ENCODE measurements at regions not wholly inside any gene's neighbourhood (a gene's known extent, or its start where the extent isn't known, plus 50 kb on each side); places are given as distances from the start of the nearest gene placed in this dataset.
"Not testable (repeated sequence)": the region's sequence is repeated elsewhere in the genome, so short reads cannot be mapped to it uniquely, and the experiment has no call there.

DNA sequence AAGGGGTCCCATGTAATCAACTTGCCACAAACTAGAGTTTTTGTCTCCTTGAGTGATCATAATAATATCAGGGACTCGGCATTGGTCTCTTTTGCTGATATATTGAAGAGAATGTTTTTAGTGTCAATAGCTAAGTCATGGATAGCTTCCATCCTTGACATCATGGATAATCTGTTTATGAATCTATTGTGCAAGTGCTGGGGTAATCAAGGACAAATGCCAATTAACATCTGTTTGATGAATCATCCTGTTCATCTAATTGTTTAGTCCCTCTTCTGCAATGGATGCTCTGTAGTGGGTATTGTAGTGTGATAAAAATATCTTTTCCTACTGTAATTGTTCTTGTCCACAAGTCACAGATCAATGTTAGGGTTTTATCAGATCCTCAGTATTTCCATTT, 607.5 kb upstream of the SEMA6A start:
- no peak for DNase-seq

DNA sequence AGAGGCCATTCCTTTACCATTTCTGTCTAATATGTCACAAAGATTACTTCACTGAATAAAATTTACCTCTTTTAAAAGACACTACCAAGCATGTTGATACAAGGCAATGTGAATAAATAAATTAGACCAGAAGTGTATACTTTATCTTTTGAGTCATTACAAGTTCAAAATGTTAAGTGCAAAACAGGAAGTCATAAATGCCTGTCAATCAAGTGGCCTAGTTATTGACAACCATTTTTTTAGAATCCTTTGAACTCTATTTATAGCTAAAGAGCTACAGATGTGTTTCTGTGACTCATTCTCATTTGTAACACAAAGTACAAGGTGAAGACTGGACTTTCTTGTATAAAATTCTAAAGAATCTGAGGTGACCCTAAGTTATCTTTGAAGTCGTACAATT, 602.7 kb upstream of the SEMA6A start:
- DNase-seq, result no peak

DNA sequence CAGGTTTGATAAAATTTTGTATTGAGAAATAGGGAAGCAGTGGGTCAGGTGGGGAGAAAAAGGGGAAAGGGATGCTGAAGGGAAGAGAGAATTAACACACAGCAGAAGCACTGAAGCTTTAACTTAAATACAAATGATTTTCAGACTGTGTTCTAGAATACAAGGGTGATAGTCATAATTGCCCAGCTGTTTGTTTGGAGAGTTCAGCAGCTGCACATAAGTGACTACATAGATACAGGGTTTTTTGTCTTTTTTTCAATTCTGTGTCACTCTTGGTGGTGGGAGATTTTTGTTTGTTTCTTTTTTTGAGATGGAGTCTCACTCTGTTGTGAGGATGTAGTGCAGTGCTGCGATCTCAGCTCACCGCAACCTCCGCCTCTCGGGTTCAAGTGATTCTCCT, 590.4 kb upstream of the SEMA6A start:
- no peak for DNase-seq

DNA sequence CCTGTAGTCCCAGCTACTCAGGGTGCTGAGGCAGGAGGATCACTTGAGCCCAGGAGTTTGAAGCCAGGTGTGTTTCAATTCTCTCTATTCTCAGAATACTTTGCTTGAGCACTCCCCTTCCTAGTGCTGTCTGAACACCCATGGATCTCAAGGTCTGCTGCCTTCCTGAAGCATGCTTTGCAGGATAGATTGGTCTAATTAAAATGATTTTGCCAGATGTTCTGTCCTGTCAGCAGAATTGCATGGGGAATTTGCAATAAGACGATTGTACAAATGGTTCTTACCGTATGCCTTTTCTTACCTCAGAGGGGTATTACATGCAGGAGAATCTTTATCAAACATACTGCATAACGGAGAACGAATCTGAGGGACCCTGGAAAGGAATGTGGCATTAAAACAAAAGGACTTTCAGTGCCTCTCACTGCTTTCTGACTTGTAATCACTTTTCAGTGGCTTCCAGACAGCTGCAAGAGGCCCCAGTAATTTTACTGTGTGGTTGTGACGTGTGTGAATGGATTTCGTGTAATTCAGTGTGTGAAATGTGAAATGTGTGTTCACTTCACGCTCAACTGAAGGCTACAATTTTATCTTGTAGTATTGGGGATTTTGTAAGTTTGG, 587.2 kb upstream of the SEMA6A start:
- no peak for DNase-seq

DNA sequence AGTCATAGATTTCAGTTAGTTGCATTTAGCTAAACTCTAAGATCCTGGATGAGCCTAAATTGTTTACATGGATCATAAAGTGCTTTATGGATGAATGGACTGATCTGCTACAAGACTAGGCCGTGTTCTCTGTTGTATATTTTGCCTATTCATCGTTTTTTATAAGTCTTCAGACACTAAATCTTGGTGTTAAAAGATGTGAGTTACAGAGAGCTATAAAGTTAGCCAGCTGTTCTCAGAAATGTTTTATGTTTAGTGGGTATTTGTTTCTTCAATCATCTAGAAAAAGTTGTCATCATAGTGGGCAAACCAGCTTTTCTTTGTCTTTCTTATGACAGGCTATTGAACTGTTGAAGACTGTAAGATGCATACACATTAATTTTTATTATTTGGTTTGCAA, 585.8 kb upstream of the SEMA6A start:
- DNase-seq, result no peak

DNA sequence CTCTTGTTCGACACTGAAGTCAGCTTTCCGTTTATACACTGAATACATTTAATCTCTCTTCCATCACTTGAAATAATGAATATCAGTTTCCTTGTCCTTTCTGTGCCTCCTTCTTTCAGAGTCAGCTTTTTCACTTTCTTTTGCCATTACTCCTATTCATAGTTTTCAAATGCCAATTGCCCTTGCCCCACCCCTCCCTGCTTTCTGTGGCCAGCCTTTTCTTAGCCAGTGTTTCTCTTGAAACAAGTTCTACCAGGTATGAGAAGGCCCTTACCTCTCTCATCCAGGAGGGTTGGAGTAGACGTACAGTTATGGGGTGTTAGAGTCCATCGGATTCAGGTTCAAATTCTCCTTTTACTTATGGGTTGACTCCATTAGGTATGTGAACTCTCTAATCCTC, 574.7 kb upstream of the SEMA6A start:
- DNase-seq, result no peak

DNA sequence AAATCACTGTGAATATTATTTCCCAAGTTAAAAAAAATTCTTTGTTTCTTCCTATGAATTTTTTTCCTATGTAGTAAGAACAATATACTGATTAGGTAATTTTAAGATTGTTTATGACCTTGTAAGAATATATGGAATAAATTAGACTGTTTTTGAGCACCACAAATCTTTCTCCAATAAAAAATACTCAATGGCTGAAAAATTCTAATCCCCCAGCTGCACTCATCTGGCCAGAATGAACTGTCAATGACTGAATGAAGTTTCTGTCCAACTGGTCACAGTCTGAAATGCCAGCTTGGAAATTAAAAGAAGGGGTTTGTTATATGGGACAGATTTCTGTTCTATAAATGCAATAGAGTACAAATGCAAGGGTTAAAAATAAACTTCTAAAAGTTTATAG, 569.5 kb upstream of the SEMA6A start:
- DNase-seq, result no peak

DNA sequence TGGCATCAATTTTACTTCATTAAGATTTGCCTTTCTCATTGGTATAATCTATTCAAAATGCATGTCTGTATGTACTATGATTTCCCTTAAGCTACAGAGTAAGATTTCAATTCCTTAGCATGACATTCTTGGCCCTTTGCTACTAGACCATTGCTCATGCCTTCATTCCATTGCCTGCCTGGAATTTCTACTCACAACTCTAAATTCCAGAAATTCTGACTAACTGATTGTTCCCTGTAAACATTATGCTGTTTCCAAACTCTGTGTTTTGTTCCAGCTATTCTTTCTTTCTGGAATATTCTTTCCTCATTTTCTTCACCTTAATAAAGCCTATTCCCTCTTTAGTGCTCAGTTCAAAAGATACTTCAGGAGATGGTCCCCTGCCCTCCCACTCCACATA, 568.8 kb upstream of the SEMA6A start:
- no peak for DNase-seq

DNA sequence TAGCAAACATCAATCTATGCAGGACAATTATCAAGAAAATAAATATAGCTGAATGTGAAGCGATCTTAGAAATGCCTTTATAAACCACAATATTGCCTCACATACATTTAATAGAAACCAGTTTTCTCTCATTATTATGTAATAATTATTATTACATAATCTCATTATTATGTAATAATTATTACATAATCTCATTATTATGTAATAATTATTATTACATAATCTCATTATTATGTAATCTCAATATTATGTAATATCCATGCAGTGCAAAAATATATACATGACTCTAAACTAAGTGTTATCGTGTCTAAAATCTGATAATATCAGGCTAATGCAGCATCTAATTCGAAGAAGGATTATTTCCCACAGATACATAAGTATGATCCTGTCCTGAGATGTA, 563.9 kb upstream of the SEMA6A start:
- no peak for DNase-seq

DNA sequence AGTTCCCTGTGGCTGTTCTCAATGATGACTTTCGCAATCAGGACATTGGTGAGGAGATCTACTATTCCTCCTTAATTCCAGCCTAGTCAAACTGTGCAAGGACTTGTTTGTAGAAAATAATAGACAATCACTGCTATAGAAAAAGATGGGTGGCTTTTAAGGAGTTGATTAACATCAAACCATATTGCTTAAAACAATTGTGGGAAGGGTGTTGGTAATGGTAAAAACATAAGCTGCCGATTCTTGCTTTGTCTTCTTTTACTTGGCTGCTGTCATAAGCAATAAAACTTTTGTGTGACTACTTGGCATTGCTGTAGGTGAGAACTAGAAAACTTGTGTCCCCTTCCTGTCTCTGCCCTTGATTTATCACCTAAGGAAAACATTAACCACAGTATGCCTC, 561.2 kb upstream of the SEMA6A start:
- DNase-seq, result no peak

DNA sequence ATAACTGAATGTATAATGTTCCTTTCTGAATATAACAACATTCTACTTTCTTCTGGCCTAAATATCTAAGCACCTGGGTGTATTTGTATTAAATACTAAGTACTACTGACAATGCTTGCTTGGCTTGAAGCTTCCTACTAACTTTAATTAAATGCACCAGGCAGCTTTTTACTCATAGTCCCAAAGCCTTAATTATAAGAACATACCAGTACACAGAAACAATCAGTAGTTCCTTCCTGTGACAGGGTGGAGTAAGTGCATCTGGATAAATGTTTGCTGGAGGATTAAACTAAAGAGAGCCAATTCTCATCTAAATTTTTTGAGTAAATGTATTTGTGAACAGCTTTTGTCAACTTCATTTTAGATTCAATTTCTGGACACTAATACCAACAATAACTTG, 558.6 kb upstream of the SEMA6A start:
- no peak for DNase-seq

DNA sequence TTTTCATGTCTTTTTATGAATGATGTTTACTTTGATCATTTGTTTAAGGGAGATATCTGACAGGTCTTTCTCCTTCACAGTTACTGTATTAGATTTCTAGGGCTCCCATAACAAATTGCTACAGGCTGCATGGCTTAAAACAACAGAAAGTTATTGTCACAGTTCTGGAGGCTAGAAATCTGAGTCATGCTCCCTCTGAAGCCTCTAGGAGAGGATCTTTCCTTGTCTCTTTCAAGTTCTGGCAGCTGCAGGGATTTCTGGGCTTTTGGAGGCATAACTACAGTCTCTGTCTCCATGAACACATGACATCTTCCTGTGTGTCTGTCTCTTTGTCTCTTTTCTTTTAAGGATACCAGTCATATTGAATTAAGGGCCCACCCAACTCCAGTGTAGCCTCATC, 557.3 kb upstream of the SEMA6A start:
- no peak for DNase-seq

DNA sequence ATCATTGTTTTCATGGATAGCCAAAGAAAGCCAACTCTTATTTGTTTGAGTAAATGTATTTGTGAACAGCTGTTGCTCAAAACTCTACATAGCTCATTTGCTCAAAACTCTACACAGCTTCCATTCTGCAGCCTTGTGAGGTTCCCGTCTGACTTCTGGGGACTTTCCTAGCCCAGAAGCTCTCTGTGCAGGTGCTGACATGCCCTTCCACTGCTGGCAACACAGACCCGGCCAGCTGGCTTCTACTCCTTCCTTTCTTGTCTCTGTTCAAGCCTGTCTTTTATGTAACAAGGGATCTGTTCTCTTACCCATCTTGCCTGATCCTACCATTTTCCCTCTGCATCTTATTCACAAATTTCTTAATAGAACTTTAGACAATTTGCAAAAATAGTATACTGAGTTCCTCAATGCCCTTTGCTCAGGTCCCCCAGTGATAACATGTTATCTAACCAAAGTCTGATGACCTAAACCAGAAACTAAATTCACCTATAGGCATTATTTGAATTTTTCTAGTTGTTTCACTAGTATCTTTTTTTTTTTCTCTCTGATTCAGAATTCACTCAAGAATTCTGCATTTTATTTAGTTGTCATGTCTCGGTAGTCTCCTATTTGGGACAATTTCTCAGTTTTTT, 556.5 kb upstream of the SEMA6A start:
- DNase-seq, result no peak

DNA sequence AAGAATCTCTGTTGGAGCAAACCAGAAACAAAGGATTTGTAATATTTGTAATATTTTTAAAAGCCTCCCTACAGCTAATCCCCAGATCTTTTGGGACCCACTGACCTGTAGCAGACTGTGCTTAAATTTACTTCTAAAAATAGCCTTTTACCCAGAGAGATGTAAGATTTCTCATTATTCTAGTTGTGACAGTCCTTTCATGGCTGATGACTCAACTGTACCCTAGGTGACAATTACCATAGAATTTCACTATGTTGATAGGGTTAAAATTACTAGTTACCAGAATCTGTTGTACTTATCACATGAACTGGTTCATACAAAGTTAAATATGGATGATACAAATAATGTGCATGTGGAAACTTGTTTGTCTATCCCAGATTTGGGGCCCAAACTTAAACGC, 543.9 kb upstream of the SEMA6A start:
- DNase-seq, result no peak

DNA sequence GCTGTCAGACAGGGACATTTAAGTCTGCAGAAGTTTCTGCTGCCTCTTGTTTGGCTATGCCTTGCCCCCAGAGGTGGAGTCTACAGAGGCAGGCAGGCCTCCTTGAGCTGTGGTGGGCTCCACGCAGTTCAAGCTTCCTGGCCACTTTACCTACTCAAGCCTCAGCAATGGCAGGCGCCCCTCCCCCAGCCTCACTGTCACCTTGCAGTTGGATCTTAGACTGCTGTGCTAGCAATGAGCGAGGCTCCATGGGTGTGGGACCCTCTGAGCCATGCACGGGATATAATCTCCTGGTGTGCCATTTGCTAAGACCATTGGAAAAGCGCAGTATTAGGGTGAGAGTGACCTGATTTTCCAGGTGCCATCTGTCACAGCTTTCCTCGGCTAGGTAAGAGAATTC, 542.7 kb upstream of the SEMA6A start:
- DNase-seq, result not testable (repeated sequence)

DNA sequence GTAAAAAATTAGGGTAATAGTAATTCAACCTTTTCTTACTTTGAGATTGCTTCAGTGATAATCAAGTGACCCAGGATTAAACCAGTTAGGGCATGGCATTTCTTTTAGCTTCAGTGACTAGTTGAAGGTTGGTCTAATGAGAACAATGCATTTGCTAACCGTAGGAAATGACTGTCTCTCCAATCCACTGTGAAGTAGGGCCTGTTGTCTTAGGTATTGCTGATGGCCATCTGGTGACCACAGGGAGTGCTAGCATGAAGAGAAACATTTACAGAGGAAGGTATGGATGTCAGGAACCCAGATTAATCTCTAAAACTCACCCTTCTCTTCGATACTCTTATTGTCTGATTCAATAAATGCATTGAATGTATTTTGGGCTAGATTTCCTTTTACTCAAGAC, 535.9 kb upstream of the SEMA6A start:
- no peak for DNase-seq

DNA sequence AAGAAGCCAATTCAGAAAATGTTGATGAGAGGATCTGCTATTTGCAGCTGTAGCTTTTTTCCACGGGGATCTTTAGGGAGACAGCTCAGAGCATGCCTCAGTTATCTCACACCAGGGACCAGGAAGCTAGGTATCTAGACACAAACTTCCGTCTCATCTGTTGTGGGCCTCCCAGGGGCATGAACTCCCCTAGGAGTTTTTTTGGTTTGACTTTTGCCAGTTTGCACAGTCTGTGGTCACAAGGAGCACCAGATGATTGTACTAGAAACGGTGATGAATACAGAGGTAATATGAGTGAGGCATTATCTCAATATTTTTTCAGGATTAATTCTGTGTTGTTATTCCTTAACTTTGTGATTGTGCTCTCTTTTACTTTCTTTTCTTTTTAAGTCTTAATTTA, 533.2 kb upstream of the SEMA6A start:
- DNase-seq, result no peak

DNA sequence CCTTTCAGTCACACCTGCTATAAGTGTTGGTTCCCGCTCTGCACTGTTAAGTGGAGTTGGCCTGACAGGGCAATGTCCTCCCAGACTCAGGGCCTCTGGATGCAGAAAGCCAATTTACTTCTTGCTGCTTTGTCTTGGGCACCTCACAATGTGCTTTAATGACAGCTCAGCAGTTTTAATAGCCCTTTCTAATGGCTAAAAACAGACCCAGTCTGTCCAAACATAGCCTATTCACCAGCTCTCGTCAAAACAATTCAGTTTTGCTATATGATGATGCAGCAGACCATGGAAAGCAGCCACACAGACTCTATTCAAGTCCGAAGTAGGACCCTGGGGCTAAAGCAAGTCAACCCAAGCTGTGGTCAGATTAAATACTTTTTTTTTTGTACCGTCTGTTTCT, 529.1 kb upstream of the SEMA6A start:
- DNase-seq, result no peak

DNA sequence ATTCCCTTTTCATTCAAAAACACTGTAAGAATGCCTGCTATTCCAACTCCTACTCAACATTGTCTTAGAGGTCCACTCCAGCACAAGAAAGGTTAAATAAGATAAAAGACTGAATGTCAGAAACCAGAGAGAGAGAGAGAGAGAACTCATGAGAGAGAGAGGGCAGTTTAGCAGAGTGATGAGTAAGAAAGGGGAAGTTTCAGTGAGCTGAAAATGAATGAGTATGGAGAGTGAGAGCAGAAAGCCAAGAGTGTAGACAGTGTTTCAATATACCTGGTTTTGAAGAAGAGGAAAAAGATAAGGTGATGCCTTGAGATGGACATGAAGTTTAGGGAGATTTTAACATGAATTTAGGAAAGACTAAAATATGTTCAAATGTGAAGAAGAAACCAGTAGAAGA, 528.0 kb upstream of the SEMA6A start:
- DNase-seq, result no peak

DNA sequence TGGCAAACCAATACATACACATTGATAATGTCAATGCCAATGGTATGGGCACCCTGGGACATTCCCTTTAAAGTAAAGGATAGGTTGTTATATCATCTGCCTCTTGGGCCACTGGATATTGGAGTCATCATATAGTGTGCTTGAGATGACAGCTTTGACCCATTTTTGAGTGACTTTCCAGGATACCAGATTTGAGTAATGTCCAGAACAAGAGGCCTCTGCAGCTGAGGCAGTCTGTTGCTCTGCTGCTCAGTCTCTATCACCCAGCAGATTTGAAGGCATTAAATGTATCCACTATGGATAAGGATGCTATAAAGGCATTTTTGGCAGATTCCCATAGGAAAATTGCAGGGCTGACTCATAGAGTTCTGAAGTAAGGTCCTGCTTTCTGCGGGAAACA, 525.6 kb upstream of the SEMA6A start:
- DNase-seq, result no peak

DNA sequence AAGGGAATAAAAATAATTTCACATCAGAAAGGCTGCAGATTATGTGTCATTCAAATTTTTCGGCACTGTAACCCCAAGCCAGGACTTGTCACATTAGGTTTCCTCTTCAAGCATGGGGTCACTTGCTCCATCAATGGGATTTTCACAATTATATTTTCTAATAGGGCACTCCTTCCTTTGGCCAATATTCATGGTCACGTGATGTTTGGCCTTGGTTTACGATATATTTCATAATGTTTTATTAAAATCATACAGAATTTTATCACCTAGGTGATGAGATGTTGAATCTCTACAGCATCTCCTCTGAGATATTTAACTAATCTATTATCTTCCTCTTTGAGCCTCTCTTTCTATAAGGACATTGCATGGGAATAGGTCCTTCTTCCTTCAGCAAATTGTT, 523.5 kb upstream of the SEMA6A start:
- DNase-seq, result no peak

DNA sequence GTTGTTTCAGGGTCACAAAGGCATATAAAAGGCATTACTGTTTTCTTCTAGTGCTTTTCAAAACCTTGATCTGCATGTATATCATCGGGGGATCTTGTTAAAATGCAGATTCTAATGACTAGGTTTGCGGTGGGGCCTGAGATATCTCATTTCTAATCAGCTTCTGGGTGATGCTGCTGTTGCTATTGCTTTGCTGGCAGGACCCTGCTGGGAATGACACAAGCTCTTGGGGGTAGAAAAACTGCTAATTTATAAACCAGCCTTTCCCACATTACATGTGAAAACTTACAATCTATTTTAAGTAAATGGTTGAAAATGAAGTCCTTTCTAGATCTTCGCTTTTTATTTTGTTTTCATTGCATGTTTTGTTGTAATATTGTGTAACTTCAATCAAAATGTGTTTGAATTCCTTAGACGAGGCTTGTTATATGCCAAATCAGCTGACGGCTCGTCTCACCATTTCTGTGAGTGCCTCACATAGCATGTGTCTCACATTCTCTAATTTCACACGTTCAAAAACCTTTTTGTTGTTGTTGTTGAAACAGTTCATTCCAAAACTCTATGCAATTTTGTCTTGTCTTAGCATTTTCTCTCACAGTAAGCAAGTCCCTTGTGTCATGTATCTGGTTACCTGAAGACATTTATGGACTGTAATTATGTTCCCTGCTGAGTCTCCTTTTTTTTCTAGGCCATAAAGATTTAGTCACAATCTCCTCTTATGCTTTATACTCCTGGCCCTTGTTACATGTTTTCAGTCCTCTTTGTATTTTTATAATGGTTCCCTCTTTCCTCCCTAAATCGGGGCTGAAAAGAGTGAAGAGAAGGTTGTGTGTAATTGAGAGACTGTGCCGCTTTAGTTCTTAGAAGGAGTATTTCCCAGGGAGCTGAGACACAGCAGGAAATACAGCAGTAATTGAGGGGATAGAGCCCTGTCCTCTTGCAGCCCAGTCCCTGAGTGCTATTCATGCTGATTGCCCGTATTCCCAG, 521.0 kb upstream of the SEMA6A start:
- no peak for DNase-seq

DNA sequence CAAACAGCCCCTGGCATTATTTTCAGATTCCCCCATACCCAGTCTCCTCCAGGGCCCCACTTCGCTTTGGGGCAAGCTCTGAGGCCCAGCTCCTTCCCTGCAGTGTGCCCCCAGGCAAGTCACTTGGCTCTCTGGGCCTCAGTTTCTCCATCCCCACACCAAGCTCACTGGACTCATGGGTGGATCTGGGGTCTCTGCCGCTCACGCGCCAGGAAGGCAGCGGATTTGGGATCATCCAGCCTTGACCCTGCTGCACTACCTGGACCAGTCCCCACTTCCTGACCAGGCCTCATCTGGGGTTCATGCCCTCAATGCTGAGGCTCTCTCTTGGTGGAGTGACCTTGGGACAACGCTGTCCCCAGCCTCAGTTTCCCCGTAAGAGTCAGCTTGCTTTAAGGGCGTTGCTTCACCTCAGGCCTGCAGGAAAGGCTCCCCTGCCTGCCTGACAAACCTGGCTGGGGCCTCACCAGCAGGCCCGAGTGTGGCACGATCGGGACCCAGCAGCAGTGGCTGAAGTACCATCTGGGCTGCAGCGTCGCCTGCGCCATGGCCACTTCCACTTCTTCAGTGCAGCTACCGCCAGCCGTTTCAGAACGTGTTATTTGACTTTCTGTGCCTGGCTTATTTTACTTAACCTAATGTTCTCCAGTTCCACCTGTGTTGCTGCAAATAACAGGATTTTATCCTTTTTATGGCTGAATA, 519.6 kb upstream of the SEMA6A start:
- no peak for DNase-seq

DNA sequence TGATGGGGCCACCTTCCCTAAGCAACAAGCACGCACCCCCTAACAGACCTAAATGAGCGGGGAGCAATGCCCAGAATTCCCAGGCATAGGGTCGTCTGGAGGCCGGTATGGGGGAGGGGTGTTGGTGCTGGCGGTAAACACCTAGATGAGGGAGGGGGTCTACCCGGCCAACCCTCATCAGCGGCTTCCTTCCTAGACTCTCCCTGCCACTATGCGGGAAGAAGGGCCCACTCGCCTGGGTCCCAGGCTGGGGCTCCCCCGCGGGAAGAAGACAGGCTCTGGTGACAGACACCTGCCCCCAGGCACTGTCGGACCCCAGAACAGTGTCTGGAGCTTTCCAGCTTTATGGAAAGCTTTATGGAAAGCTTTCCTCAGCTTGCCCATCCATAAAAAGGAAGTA, 519.0 kb upstream of the SEMA6A start:
- DNase-seq, result no peak
